ENCODE measurements at regions not wholly inside any gene's neighbourhood (a gene's known extent, or its start where the extent isn't known, plus 50 kb on each side); places are given as distances from the start of the nearest gene placed in this dataset.
A peak's percentile ranks its signal among the peaks of the same experiment; 100 is the strongest.

DNA sequence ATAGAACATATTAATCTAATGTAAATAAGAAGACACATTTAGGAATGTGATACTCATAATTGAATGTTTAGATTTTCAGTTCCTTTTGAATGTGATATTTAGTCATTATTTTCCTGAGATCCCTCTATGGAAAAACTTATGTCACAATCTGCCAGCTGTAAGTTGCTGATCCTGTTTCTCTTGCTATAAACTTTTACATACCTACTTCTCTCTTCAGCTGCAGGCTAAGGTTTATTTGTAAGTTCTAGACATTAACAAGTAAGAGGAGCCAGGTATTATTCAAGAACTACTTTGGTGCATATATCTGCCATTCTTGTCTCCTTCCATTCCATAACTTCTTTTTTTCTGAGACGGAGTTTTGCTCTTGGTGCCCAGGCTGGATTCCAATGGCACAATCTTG, 462.4 kb downstream of the PRR16 start:
- TF ChIP-seq, protein P1, sequence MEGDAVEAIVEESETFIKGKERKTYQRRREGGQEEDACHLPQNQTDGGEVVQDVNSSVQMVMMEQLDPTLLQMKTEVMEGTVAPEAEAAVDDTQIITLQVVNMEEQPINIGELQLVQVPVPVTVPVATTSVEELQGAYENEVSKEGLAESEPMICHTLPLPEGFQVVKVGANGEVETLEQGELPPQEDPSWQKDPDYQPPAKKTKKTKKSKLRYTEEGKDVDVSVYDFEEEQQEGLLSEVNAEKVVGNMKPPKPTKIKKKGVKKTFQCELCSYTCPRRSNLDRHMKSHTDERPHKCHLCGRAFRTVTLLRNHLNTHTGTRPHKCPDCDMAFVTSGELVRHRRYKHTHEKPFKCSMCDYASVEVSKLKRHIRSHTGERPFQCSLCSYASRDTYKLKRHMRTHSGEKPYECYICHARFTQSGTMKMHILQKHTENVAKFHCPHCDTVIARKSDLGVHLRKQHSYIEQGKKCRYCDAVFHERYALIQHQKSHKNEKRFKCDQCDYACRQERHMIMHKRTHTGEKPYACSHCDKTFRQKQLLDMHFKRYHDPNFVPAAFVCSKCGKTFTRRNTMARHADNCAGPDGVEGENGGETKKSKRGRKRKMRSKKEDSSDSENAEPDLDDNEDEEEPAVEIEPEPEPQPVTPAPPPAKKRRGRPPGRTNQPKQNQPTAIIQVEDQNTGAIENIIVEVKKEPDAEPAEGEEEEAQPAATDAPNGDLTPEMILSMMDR (IDR thresholded peaks at IDR 0.05; ENCODE audit: unreplicated experiment), result no peak
- Mint-ChIP-seq H3K27me3 (no peaks in the 10 kb centered on the region), H3K4me1 (ENCODE audit: low read depth) (peaks cover 23% of the 10 kb centered on the region), H3K27ac (no peak overlapping the region), H3K9me3 (ENCODE audit: low read depth) (no peaks in the 10 kb centered on the region), H3K4me3 (ENCODE audit: low read depth) (no peak overlapping the region), H3K36me3 (ENCODE audit: insufficient read depth) (no peaks in the 10 kb centered on the region)
- DNase-seq (ENCODE audit: low spot score, unreplicated experiment), result no peak

DNA sequence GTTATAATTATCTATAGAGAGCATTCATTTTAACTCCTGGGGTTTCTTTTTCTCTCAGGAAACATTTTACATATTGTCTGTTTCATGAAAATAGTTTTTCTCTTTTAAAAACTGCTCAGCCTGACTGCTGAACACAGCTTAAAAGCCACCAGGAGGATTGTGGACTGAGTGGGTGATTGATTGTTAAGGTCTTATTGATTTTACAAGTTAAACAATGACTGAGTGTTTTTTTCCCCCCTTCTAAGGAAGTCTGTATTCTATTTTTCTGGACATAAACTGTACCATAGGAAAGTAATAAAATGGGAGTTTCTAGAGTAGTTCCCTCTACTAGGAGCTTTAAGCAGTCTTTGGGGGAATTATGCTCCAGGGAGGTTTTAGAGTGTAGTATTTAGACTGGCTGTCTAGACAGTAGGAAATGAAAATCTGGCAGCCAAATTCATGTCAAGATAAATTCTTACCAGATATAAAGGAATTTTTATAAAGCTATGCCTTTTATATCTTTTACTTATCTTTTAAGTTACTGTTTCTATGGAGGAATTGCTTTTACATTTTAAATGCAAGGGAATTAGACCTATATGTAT, 463.9 kb downstream of the PRR16 start:
- peak overlapping the region; percentile 44 for H3K27ac Mint-ChIP-seq
- H3K36me3 Mint-ChIP-seq (ENCODE audit: insufficient read depth), result no peaks in the 10 kb centered on the region
- H3K9me3 Mint-ChIP-seq (ENCODE audit: low read depth), result no peaks in the 10 kb centered on the region
- no peak for DNase-seq (ENCODE audit: low spot score, unreplicated experiment)
- no peak overlapping the region for H3K4me3 Mint-ChIP-seq (ENCODE audit: low read depth)
- TF ChIP-seq, protein P1 (IDR thresholded peaks at IDR 0.05; ENCODE audit: unreplicated experiment), result no peak
- peaks cover 23% of the 10 kb centered on the region for H3K4me1 Mint-ChIP-seq (ENCODE audit: low read depth)
- no peaks in the 10 kb centered on the region for H3K27me3 Mint-ChIP-seq

DNA sequence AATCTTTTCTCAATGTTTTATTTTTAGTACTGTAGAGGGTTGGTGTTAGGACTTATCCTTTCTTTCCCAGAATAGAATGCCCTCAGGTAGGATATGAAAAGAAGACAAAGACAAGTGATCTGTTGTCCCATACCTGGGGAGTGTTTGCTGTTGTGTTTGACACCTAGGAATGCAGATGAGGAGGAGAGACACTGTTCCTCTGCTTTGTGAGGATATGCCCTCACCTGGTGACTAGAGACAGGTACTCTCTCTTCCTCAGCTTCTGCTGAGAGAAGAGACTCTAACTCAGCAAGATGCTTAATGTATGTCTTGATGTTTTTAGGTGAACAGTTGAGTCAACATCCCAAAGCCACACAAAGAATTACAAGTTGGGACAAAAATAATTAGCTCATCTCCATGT, 468.4 kb downstream of the PRR16 start:
- TF ChIP-seq, protein P1 (IDR thresholded peaks at IDR 0.05; ENCODE audit: unreplicated experiment), result no peak
- Mint-ChIP-seq H3K9me3 (ENCODE audit: low read depth) (no peaks in the 10 kb centered on the region), H3K36me3 (ENCODE audit: insufficient read depth) (peaks cover 2% of the 10 kb centered on the region), H3K27me3 (no peaks in the 10 kb centered on the region), H3K4me1 (ENCODE audit: low read depth) (peaks cover 8% of the 10 kb centered on the region), H3K27ac (no peak overlapping the region), H3K4me3 (ENCODE audit: low read depth) (no peak overlapping the region)
- DNase-seq (ENCODE audit: low spot score, unreplicated experiment), result no peak

DNA sequence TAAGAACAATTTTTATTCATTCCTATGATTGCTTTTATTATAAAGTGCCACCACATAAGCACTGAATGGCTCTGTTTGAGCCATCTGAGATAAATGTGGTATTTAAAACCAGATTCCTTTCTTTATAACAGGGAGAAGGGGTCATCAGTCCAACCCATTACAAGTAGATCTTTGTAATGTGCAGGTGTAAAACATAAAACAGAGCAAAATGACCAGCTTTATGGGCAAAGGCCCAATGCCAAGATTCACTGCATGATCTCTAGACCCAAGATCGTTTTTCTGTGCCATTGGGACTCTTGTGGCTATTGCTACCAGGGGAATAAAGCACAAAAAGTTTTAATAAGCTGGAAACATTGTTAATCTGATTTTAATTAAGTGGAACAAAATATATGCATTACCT, 469.9 kb downstream of the PRR16 start:
- peaks cover 15% of the 10 kb centered on the region for H3K4me1 Mint-ChIP-seq (ENCODE audit: low read depth)
- H3K4me3 Mint-ChIP-seq (ENCODE audit: low read depth), result no peak overlapping the region
- H3K36me3 Mint-ChIP-seq (ENCODE audit: insufficient read depth), result peaks cover 3% of the 10 kb centered on the region
- no peaks in the 10 kb centered on the region for H3K27me3 Mint-ChIP-seq
- TF ChIP-seq, protein P1 (IDR thresholded peaks at IDR 0.05; ENCODE audit: unreplicated experiment), result no peak
- H3K27ac Mint-ChIP-seq, result no peak overlapping the region
- H3K9me3 Mint-ChIP-seq (ENCODE audit: low read depth), result no peaks in the 10 kb centered on the region
- no peak for DNase-seq (ENCODE audit: low spot score, unreplicated experiment)

DNA sequence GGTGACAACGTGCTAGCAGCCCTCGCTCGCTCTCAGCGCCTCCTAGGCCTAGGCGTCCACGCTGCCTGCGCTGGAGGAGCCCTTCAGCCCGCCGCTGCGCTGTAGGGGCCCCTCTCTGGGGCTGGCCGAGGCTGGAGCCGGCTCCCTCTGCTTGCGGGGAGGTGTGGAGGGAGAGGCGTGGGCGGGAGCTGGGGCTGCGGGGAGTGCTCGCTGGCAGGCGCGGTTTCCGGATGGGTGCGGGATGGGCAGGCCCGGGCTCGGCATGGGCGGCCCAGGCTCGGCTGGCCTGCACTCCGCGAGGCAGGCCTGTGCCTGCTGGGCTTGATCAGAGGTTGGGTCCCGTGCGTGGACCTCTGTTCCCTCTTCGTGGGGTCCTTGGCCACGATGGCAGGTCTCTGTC, 472.6 kb downstream of the PRR16 start:
- DNase-seq (ENCODE audit: low spot score, unreplicated experiment), result no peak
- H3K36me3 Mint-ChIP-seq (ENCODE audit: insufficient read depth), result peaks cover 3% of the 10 kb centered on the region
- H3K27me3 Mint-ChIP-seq, result no peaks in the 10 kb centered on the region

More for the DNA sequence above, 472.6 kb downstream of the PRR16 start:
- Mint-ChIP-seq H3K9me3 (ENCODE audit: low read depth) (no peaks in the 10 kb centered on the region), H3K4me3 (ENCODE audit: low read depth) (no peak overlapping the region), H3K4me1 (ENCODE audit: low read depth) (peaks cover 19% of the 10 kb centered on the region), H3K27ac (no peak overlapping the region)
- TF ChIP-seq, protein P1 (IDR thresholded peaks at IDR 0.05; ENCODE audit: unreplicated experiment), result no peak

All from progenitor cell of endocrine pancreas (in vitro differentiated cells).